ENCODE measurements at regions not wholly inside any gene's neighbourhood (a gene's known extent, or its start where the extent isn't known, plus 50 kb on each side); places are given as distances from the start of the nearest gene placed in this dataset.

DNA sequence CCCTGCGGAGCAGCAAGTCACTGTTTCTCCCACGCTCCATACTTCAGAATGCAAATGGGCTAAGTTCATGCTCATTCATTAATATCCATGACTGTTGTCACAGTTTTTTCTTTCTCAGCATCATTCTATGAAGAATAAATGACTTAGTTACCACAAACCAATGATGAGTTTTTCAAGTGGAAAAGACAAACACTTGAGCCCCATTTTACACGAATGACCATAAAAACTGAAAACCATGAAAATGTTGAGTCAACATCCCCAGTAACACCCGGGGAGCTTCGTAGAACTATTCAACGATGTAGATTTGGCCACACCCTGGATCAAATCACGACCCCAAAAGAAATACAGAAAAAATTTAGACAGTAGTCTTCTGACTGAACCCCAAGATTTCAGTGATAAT is 99.8 kb upstream of the GJB6 start:
- TF ChIP-seq GATA3 (IDR thresholded peaks at IDR 0.05; ENCODE audit: low read depth, low read length) (no peak), GATA2 (IDR thresholded peaks at IDR 0.05; ENCODE audit: low read depth, low read length) (no peak)
